Right atrium auricular region (tissue), 2 donors: ENCODE measurements at regions not wholly inside any gene's neighbourhood (a gene's known extent, or its start where the extent isn't known, plus 50 kb on each side); places are given as distances from the start of the nearest gene placed in this dataset.

ENCODE experiments used
- DNase-seq: peaks from one replicate; pipeline ENCODE4 v3.0.0-alpha.2; 2019; ENCODE audit warnings: low spot score
- H3K27ac ChIP-seq, 2 donors: fragments of 200-600 bp; sonication (generic); 1 replicate in 1 of 2; 2 replicates in 1 of 2; pipeline ENCODE4 v1.5.1; 2016 to 2019
- H3K27me3 ChIP-seq, 2 donors: fragments of 200-600 bp; sonication (generic); one replicate each; pipeline versions ENCODE4 v1.5.1 to v1.6.0; 2017 to 2019
- H3K36me3 ChIP-seq: fragments of 200-600 bp; sonication (generic); one replicate; pipeline ENCODE4 v1.5.1; 2016
- H3K4me1 ChIP-seq, 2 donors: fragments of 200-600 bp; sonication (generic); one replicate each; pipeline versions ENCODE4 v1.5.1 to v1.6.0; 2017 to 2019
- H3K4me3 ChIP-seq, 2 donors: fragments of 200-600 bp; sonication (generic); 1 replicate in 1 of 2; 2 replicates in 1 of 2; pipeline ENCODE4 v1.5.1; 2017 to 2019; ENCODE audit warnings: mild to moderate bottlenecking in 1 of 2, moderate library complexity in 1 of 2
- H3K9me3 ChIP-seq, 2 donors: fragments of 200-600 bp; sonication (generic); one replicate each; pipeline ENCODE4 v1.5.1; 2019
- TF ChIP-seq, protein P1 (sequence below), 2 donors: fragments of 200-600 bp; sonication (generic); IDR thresholded peaks; one replicate each; pipeline ENCODE4 v1.5.1; 2019; ENCODE audit warnings: antibody characterized with exemption in 2 of 2

DNA sequence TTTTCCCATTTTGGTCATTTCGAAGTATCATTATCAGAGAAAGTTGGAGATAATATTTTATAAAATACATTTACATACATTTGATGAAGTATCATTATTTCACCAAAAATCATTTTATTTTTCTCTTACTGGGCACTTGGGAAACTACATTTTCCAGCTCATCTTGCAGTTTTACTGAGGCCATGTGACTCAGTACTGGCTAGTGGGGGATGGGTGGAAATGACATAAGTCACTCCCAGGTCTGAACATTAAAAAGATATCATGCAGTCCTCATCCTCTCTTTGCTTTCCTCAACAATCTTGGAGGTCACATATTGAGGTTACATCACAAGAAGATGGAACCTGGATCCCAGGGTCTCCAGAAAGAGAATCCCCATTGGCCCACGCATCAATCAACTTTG, 84.1 kb downstream of the CD24 start:
- no peak overlapping the region for H3K27ac ChIP-seq

DNA sequence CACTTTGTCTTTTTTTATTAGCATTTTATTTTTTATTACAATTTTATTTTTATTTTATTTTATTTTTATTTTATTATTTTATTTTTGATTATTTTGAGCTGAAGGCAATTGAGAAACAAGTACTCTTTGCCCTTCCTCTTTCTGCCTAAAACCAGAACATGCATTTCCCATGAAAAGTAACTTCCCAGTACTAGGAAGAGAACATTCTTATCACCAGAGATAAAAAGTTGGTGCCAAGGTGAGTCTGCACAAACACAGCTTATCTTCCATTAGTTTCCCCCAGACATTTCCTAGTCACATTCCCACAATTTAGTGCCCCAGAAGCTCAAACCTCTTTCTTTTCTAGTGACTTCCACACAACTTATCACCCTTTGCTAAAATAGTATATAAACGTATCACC, 84.8 kb downstream of the CD24 start:
- TF ChIP-seq, protein P1, sequence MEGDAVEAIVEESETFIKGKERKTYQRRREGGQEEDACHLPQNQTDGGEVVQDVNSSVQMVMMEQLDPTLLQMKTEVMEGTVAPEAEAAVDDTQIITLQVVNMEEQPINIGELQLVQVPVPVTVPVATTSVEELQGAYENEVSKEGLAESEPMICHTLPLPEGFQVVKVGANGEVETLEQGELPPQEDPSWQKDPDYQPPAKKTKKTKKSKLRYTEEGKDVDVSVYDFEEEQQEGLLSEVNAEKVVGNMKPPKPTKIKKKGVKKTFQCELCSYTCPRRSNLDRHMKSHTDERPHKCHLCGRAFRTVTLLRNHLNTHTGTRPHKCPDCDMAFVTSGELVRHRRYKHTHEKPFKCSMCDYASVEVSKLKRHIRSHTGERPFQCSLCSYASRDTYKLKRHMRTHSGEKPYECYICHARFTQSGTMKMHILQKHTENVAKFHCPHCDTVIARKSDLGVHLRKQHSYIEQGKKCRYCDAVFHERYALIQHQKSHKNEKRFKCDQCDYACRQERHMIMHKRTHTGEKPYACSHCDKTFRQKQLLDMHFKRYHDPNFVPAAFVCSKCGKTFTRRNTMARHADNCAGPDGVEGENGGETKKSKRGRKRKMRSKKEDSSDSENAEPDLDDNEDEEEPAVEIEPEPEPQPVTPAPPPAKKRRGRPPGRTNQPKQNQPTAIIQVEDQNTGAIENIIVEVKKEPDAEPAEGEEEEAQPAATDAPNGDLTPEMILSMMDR (IDR thresholded peaks at IDR 0.05), result no peak
- Histone ChIP-seq H3K27ac (no peak overlapping the region), H3K4me3 (no peak overlapping the region), H3K36me3 (no peaks in the 10 kb centered on the region), H3K27me3 (no peaks in the 10 kb centered on the region), H3K4me1 (no peaks in the 10 kb centered on the region), H3K9me3 (no peaks in the 10 kb centered on the region)
- DNase-seq, result no peak

More for the DNA sequence above, 84.1 kb downstream of the CD24 start:
- Histone ChIP-seq H3K9me3 (no peaks in the 10 kb centered on the region), H3K27me3 (no peaks in the 10 kb centered on the region), H3K4me3 (no peak overlapping the region), H3K36me3 (no peaks in the 10 kb centered on the region), H3K4me1 (no peaks in the 10 kb centered on the region)
- no peak for DNase-seq
- TF ChIP-seq, protein P1 (IDR thresholded peaks at IDR 0.05), result no peak

DNA sequence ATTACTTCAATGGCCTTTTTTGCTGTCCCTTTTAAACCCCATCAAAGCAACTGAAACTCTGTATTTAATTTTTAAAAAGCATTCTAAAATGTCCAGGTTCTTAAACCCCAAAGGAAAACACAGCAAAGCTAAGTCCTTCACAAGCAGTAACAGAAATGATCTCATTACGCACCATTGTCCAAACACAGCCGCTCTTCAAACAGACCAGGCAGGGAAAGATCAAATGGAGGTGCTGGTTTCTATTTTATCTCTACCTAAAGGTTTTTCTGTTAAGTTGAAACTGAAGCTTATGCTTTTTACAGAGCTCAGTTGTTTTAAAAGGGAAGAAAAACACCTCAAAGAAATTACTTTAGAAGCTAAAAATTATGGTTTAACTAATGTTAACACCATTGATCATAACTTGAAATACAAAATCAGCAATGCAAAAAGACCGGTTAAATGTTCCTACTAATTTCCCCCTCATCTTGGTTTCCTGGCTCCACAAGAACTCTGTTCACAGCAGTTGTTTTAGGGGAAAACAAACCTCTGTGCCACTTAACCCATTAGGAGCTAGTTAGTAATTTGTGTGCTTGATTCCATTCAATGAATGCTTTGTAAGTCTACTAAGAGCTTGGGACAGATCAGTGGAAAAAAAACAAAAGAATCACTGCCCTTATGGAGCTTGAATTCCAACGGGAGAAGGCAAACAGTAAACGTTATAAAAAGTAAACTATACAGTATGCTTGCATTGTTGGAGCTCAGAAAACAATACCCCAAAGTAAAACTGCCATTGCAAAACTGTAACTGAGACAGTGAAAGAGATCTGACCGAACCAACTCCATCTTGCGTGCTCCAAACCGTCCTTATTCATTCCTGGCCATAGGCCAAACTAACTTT, 87.4 kb downstream of the CD24 start:
- H3K4me3 ChIP-seq, result no peak overlapping the region
- no peaks in the 10 kb centered on the region for H3K27me3 ChIP-seq
- H3K36me3 ChIP-seq, result no peaks in the 10 kb centered on the region
- no peaks in the 10 kb centered on the region for H3K9me3 ChIP-seq
- TF ChIP-seq, protein P1 (IDR thresholded peaks at IDR 0.05), result no peak
- no peak for DNase-seq
- H3K4me1 ChIP-seq, result no peaks in the 10 kb centered on the region
- no peak overlapping the region for H3K27ac ChIP-seq

DNA sequence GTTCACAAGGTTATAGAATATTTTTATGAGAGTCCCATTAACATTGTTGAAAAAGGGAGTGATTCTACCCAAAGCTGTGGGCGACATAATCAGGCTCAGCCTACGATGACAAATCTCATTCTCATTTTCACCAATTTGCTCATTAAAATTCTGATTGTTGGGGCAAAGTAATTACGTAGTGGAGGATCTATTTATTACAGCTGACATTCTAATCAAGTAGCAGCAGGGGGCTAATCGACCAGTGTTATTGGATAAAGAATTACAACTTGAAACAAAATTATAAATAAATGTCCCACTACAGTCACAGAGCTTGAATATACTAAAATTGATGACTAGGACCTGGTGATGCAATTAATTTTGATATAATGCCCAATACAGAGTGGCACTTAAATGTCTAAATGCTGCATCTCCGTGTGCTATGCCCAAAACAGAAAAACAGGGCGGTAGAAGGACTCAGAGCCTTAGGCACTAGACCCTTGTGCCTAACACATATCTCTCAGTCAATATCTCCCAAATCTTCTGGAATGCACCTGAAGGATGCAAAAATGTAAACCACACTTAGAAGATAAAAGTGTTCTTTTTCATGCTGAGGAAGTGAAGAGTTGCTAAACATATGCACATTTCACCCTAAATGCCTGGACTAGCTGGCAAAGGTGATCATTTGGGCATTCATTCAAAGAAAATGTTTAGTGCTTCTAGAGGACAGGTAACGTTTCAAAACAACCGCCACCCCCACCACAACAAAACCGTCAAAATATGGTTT, 88.3 kb downstream of the CD24 start:
- no peaks in the 10 kb centered on the region for H3K27me3 ChIP-seq
- no peaks in the 10 kb centered on the region for H3K9me3 ChIP-seq
- DNase-seq, result no peak

DNA sequence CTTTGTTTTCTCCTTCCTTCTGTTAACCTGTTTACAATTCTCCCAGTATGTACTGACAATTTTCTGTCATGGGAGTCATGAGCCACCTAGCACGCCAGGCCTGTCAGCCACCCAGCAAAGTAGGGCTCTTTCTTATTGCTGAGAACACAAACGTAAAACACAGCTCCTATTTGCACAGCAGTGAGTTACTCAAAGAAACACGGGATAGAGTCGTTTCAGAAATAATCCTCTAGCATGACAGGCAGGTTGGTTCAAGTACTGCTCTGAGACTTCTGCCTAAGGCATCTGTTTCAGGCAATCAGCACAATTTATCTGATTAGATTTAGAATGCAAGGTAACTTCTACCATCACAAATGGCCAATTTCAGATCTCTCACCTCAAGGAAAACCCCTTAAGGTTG, 88.8 kb downstream of the CD24 start:
- Histone ChIP-seq H3K4me1 (no peaks in the 10 kb centered on the region), H3K36me3 (no peaks in the 10 kb centered on the region), H3K4me3 (no peak overlapping the region), H3K9me3 (no peaks in the 10 kb centered on the region), H3K27me3 (no peaks in the 10 kb centered on the region), H3K27ac (no peak overlapping the region)
- DNase-seq, result no peak
- TF ChIP-seq, protein P1 (IDR thresholded peaks at IDR 0.05), result no peak

More for the DNA sequence above, 88.3 kb downstream of the CD24 start:
- TF ChIP-seq, protein P1 (IDR thresholded peaks at IDR 0.05), result no peak
- Histone ChIP-seq H3K4me1 (no peaks in the 10 kb centered on the region), H3K27ac (no peak overlapping the region), H3K36me3 (no peaks in the 10 kb centered on the region), H3K4me3 (no peak overlapping the region)
